ENCODE measurements at regions not wholly inside any gene's neighbourhood (a gene's known extent, or its start where the extent isn't known, plus 50 kb on each side); places are given as distances from the start of the nearest gene placed in this dataset.

DNA sequence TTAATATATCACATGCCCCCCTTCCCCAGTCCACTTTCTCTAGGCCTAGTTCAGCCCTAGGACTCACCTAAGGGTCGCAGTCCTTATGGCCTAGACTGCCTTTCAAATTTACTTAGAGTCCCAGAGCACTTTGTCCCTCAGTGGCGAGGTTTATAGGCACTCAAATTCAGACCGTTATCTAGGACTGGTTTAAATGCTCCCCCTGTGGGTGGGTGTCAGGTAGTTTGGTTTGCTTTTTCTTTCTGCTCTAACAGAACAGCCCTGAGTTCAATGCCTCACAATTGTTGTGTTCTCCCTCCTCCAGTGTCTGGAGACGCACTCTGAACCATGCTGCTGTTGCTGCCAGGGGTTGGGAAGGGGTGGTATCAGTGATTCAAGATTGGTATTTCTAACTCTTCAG lies 317.1 kb downstream of the MAT2B start:
- 74 to 91% (median 82%) methylated on average over 4 of the region's 4 CpGs for WGBS, 5 donors
- intact Hi-C loops (cut with DNase I; ENCODE audit: low total_unique reads) = no loop called here

GRCh38 chr5:163825661-163826060 lies 320.2 kb downstream of the MAT2B start:
- TF ChIP-seq CTCF (IDR thresholded peaks at IDR 0.05 in 8 of 11, conservative IDR thresholded peaks at IDR 0.05 in 3 of 11) (no peak), POLR2A (IDR thresholded peaks at IDR 0.05) (no peak), POLR2AphosphoS5 (IDR thresholded peaks at IDR 0.05) (no peak)
- Histone ChIP-seq H3K36me3 (no peaks in the 10 kb centered on the region), H3K4me1 (no peaks in the 10 kb centered on the region), H3K27me3 (replicated peaks in 1 of 7) (no peaks in the 10 kb centered on the region), H3K27ac (no peak overlapping the region), H3K9me3 (peaks cover 0 to 15% (median 11%) of the 10 kb centered on the region in 8 donors), H3K4me3 (no peak overlapping the region)
- intact Hi-C loops (cut with DNase I; ENCODE audit: low total_unique reads) = no loop called here
- DNase-seq = no peak
- 61 to 83% (median 76%) methylated on average over 1 of the region's 1 CpG for WGBS, 5 donors

More for the DNA sequence above, 317.1 kb downstream of the MAT2B start:
- peaks cover 0 to 28% (median 20%) of the 10 kb centered on the region in 8 donors for H3K9me3 ChIP-seq
- H3K4me1 ChIP-seq = no peaks in the 10 kb centered on the region
- TF ChIP-seq POLR2A (IDR thresholded peaks at IDR 0.05) = no peak
- TF ChIP-seq CTCF (IDR thresholded peaks at IDR 0.05 in 8 of 11, conservative IDR thresholded peaks at IDR 0.05 in 3 of 11) = no peak
- no peak for TF ChIP-seq POLR2AphosphoS5 (IDR thresholded peaks at IDR 0.05)
- no peak overlapping the region for H3K4me3 ChIP-seq
- H3K36me3 ChIP-seq = no peaks in the 10 kb centered on the region
- H3K27me3 ChIP-seq (replicated peaks in 1 of 7) = no peaks in the 10 kb centered on the region
- H3K27ac ChIP-seq = no peak overlapping the region
- DNase-seq = no peak

GRCh38 chr5:163826201-163826600 lies 320.8 kb downstream of the MAT2B start:
- peaks cover 0 to 10% (median 6%) of the 10 kb centered on the region in 8 donors for H3K9me3 ChIP-seq
- 86 to 97% (median 88%) methylated on average over 3 of the region's 3 CpGs for WGBS, 5 donors
- intact Hi-C loops (cut with DNase I; ENCODE audit: low total_unique reads) = no loop called here
- H3K36me3 ChIP-seq = no peaks in the 10 kb centered on the region
- H3K27ac ChIP-seq = no peak overlapping the region
- TF ChIP-seq POLR2A (IDR thresholded peaks at IDR 0.05) (no peak), CTCF (IDR thresholded peaks at IDR 0.05 in 8 of 11, conservative IDR thresholded peaks at IDR 0.05 in 3 of 11) (no peak), POLR2AphosphoS5 (IDR thresholded peaks at IDR 0.05) (no peak)
- DNase-seq = no peak
- no peaks in the 10 kb centered on the region for H3K4me1 ChIP-seq
- no peak overlapping the region for H3K4me3 ChIP-seq
- H3K27me3 ChIP-seq (replicated peaks in 1 of 7) = no peaks in the 10 kb centered on the region

DNA sequence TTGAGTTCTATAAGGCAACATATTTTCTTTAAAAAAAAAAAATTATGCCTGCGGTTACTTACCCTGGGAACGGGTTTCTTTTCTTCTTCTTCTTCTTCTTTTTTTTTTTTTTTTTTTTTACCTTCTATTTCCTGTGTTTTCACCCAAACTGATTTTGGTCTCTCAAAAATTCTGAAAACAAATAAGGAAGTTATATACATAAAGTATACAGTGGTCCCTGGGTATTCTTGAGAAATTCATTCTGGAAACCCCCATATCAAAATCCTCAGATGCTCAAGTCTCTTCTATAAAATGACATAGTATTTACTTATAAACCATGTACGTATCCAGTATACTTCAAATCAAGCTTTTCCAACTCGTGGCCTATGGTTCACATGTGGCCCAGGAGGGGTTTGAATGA lies 326.7 kb downstream of the MAT2B start:
- intact Hi-C loops (cut with DNase I; ENCODE audit: low total_unique reads) = no loop called here
- Histone ChIP-seq H3K36me3 (no peaks in the 10 kb centered on the region), H3K9me3 (no peaks in the 10 kb centered on the region), H3K27me3 (replicated peaks in 1 of 7) (no peaks in the 10 kb centered on the region), H3K4me1 (no peaks in the 10 kb centered on the region), H3K27ac (no peak overlapping the region), H3K4me3 (no peak overlapping the region)
- WGBS, 5 donors = 72 to 82% (median 80%) methylated on average over 4 of the region's 4 CpGs
- no peak for DNase-seq
- TF ChIP-seq POLR2A (IDR thresholded peaks at IDR 0.05) = no peak
- no peak for TF ChIP-seq POLR2AphosphoS5 (IDR thresholded peaks at IDR 0.05)
- no peak for TF ChIP-seq CTCF (IDR thresholded peaks at IDR 0.05 in 8 of 11, conservative IDR thresholded peaks at IDR 0.05 in 3 of 11)
